HUES6 (cell line): ENCODE measurements at regions not wholly inside any gene's neighbourhood (a gene's known extent, or its start where the extent isn't known, plus 50 kb on each side); places are given as distances from the start of the nearest gene placed in this dataset.
A peak's percentile ranks its signal among the peaks of the same experiment; 100 is the strongest.
"Not testable (repeated sequence)": the region's sequence is repeated elsewhere in the genome, so short reads cannot be mapped to it uniquely, and the experiment has no call there.

Experiments used
- H3K27ac ChIP-seq: 2 replicates; pipeline ENCODE4 v1.7.0; 2013; ENCODE audit warnings: low read depth, mild to moderate bottlenecking, low read length, inconsistent platforms
- H3K27me3 ChIP-seq: 2 replicates; pipeline ENCODE4 v1.6.1; 2013; ENCODE audit warnings: low read length; ENCODE audit not compliant: control insufficient read depth, insufficient read depth
- H3K36me3 ChIP-seq: 2 replicates; pipeline ENCODE4 v1.6.1; 2013; ENCODE audit warnings: low read length; ENCODE audit not compliant: control insufficient read depth, insufficient read depth
- H3K4me1 ChIP-seq: 2 replicates; pipeline ENCODE4 v1.6.1; 2013; ENCODE audit warnings: low read length; ENCODE audit not compliant: control insufficient read depth, insufficient read depth
- H3K4me3 ChIP-seq: 2 replicates; pipeline ENCODE4 v1.5.1; 2013; ENCODE audit warnings: low read depth, low read length
- H3K9ac ChIP-seq: one replicate; pipeline ENCODE4 v1.6.1; 2013; ENCODE audit warnings: mild to moderate bottlenecking, low read length
- H3K9me3 ChIP-seq: 2 replicates; pipeline ENCODE4 v1.6.1; 2013; ENCODE audit warnings: low read depth, low read length; ENCODE audit not compliant: control insufficient read depth, insufficient read depth

GRCh38 chr3:192055946-192056345 lies 595.0 kb downstream of the PYDC2 start:
- H3K36me3 ChIP-seq = no peaks in the 10 kb centered on the region
- no peaks in the 10 kb centered on the region for H3K27me3 ChIP-seq

GRCh38 chr3:192057261-192057660 lies 596.3 kb downstream of the PYDC2 start:
- Histone ChIP-seq H3K27me3 (no peaks in the 10 kb centered on the region), H3K4me3 (no peak overlapping the region), H3K36me3 (no peaks in the 10 kb centered on the region), H3K4me1 (peaks cover 8% of the 10 kb centered on the region; the same call in 1 of the 2 replicates), H3K27ac (no peak overlapping the region), H3K9me3 (no peaks in the 10 kb centered on the region), H3K9ac (no peak overlapping the region)

More at GRCh38 chr3:192055946-192056345, 595.0 kb downstream of the PYDC2 start:
- Histone ChIP-seq H3K9ac (no peak overlapping the region), H3K9me3 (no peaks in the 10 kb centered on the region), H3K4me3 (no peak overlapping the region), H3K27ac (no peak overlapping the region), H3K4me1 (peaks cover 8% of the 10 kb centered on the region; the same call in 1 of the 2 replicates)

GRCh38 chr3:192060160-192060781 lies 599.3 kb downstream of the PYDC2 start:
- Histone ChIP-seq H3K9me3 (no peaks in the 10 kb centered on the region), H3K9ac (no peak overlapping the region), H3K4me1 (peaks cover 20% of the 10 kb centered on the region; the same call in 1 of the 2 replicates), H3K36me3 (no peaks in the 10 kb centered on the region), H3K27me3 (no peaks in the 10 kb centered on the region), H3K4me3 (no peak overlapping the region), H3K27ac (no peak overlapping the region)

GRCh38 chr3:192061426-192061825 lies 600.5 kb downstream of the PYDC2 start:
- H3K4me3 ChIP-seq = no peak overlapping the region
- no peak overlapping the region for H3K27ac ChIP-seq
- H3K9ac ChIP-seq = no peak overlapping the region
- H3K4me1 ChIP-seq = peaks cover 23% of the 10 kb centered on the region; the same call in 1 of the 2 replicates
- no peaks in the 10 kb centered on the region for H3K36me3 ChIP-seq
- H3K9me3 ChIP-seq = no peaks in the 10 kb centered on the region
- H3K27me3 ChIP-seq = no peaks in the 10 kb centered on the region

- Histone ChIP-seq H3K4me1 (peaks cover 23% of the 10 kb centered on the region; the same call in 1 of the 2 replicates), H3K4me3 (no peak overlapping the region), H3K9ac (no peak overlapping the region), H3K36me3 (no peaks in the 10 kb centered on the region), H3K9me3 (no peaks in the 10 kb centered on the region), H3K27me3 (no peaks in the 10 kb centered on the region), H3K27ac (no peak overlapping the region)
Measured at GRCh38 chr3:192062186-192062585, 601.2 kb downstream of the PYDC2 start.

- Histone ChIP-seq H3K36me3 (no peaks in the 10 kb centered on the region), H3K27me3 (no peaks in the 10 kb centered on the region), H3K4me1 (peaks cover 23% of the 10 kb centered on the region; the same call in 1 of the 2 replicates), H3K4me3 (peak overlapping the region; percentile 49), H3K9ac (peak overlapping the region; percentile 49), H3K9me3 (no peaks in the 10 kb centered on the region), H3K27ac (peak overlapping the region; percentile 60; the same call in 1 of the 2 replicates)
Measured at GRCh38 chr3:192063570-192063969, 602.6 kb downstream of the PYDC2 start.

- Histone ChIP-seq H3K4me1 (peaks cover 23% of the 10 kb centered on the region; the same call in 1 of the 2 replicates), H3K9me3 (no peaks in the 10 kb centered on the region), H3K9ac (no peak overlapping the region), H3K4me3 (no peak overlapping the region), H3K27me3 (no peaks in the 10 kb centered on the region), H3K36me3 (no peaks in the 10 kb centered on the region), H3K27ac (no peak overlapping the region)
Measured at GRCh38 chr3:192064959-192065358, 604.0 kb downstream of the PYDC2 start.

- not testable (repeated sequence) for H3K9me3 ChIP-seq, H3K9ac ChIP-seq, H3K27ac ChIP-seq, H3K36me3 ChIP-seq, H3K4me3 ChIP-seq, H3K27me3 ChIP-seq
- peaks cover 15% of the 10 kb centered on the region; the same call in 1 of the 2 replicates for H3K4me1 ChIP-seq
Measured at GRCh38 chr3:192066253-192066652, 605.3 kb downstream of the PYDC2 start.

GRCh38 chr3:192068464-192069254 lies 607.7 kb downstream of the PYDC2 start:
- no peak overlapping the region for H3K27ac ChIP-seq
- no peaks in the 10 kb centered on the region for H3K36me3 ChIP-seq
- H3K9me3 ChIP-seq = no peaks in the 10 kb centered on the region
- H3K27me3 ChIP-seq = no peaks in the 10 kb centered on the region
- H3K4me1 ChIP-seq = peaks cover 15% of the 10 kb centered on the region; the same call in 1 of the 2 replicates
- no peak overlapping the region for H3K9ac ChIP-seq
- H3K4me3 ChIP-seq = no peak overlapping the region

- Histone ChIP-seq H3K9me3 (no peaks in the 10 kb centered on the region), H3K27me3 (no peaks in the 10 kb centered on the region), H3K27ac (no peak overlapping the region), H3K36me3 (no peaks in the 10 kb centered on the region), H3K4me1 (peaks cover 29% of the 10 kb centered on the region; the same call in 1 of the 2 replicates), H3K4me3 (no peak overlapping the region), H3K9ac (peak overlapping the region; percentile 12)
Measured at GRCh38 chr3:192077795-192078497, 617.0 kb downstream of the PYDC2 start.
